C4-2B (cell line): ENCODE measurements at regions not wholly inside any gene's neighbourhood (a gene's known extent, or its start where the extent isn't known, plus 50 kb on each side); places are given as distances from the start of the nearest gene placed in this dataset.
"Not testable (repeated sequence)": the region's sequence is repeated elsewhere in the genome, so short reads cannot be mapped to it uniquely, and the experiment has no call there.

Source experiments
- H3K27ac ChIP-seq: fragments of 450-650 bp; 2 replicates; pipeline ENCODE4 v1.5.1; 2017
- ZFX ChIP-seq: fragments of 450-650 bp; IDR thresholded peaks from 2 replicates; pipeline ENCODE4 v1.6.1; 2017
- TF ChIP-seq, protein P1 (sequence below): fragments of 450-650 bp; conservative IDR thresholded peaks from 2 replicates; pipeline ENCODE4 v1.5.1; 2017; ENCODE audit warnings: mild to moderate bottlenecking

DNA sequence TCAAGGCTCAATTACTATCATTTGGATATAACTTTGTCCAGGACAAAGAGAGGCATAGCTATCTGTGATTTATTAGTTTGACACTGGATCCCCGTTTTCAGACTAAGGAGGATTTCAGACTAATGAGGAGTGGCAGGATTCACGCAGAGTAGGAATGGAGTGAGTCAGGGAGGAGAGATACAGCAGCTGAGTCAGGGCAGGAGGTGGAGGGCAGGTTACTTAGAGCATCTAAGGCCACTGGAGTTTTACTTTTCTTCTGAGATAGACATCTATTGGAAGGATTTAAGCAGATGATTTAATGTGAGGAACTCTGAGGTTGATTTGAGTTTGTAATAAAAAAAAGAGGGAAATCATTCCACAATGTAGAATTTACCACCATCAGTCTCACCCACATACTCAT is 110.6 kb downstream of the RPIA start:
- not testable (repeated sequence) for H3K27ac ChIP-seq

GRCh38 chr2:88807237-88807962 is 115.9 kb downstream of the RPIA start:
- H3K27ac ChIP-seq = no peak overlapping the region
- TF ChIP-seq ZFX = no peak
- TF ChIP-seq, protein P1, sequence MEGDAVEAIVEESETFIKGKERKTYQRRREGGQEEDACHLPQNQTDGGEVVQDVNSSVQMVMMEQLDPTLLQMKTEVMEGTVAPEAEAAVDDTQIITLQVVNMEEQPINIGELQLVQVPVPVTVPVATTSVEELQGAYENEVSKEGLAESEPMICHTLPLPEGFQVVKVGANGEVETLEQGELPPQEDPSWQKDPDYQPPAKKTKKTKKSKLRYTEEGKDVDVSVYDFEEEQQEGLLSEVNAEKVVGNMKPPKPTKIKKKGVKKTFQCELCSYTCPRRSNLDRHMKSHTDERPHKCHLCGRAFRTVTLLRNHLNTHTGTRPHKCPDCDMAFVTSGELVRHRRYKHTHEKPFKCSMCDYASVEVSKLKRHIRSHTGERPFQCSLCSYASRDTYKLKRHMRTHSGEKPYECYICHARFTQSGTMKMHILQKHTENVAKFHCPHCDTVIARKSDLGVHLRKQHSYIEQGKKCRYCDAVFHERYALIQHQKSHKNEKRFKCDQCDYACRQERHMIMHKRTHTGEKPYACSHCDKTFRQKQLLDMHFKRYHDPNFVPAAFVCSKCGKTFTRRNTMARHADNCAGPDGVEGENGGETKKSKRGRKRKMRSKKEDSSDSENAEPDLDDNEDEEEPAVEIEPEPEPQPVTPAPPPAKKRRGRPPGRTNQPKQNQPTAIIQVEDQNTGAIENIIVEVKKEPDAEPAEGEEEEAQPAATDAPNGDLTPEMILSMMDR = no peak

- H3K27ac ChIP-seq = no peak overlapping the region
- no peak for TF ChIP-seq ZFX
- TF ChIP-seq, protein P1 = no peak
Measured at GRCh38 chr2:88808083-88808482, 116.6 kb downstream of the RPIA start.

DNA sequence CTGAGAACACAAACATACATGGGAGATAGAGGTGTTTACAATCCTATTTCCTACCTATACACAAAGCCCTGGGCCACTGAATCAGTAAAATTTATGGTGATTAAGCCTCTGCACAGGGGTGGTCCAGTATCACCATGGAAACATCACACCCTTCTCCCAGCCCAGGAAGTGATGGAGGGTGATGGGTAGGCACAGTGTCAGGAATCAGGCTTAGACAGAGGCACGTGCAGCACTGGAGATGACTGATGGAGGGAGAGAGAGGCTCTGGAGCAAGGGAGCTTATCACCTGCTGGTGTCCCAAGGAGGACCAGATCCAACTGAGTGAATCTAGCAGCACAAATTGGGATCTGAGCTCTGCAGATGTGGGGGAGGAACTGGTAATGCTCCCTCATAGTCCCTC is 117.2 kb downstream of the RPIA start:
- H3K27ac ChIP-seq = no peak overlapping the region
- TF ChIP-seq, protein P1 = no peak
- no peak for TF ChIP-seq ZFX

GRCh38 chr2:88809216-88809615 is 117.7 kb downstream of the RPIA start:
- no peak overlapping the region for H3K27ac ChIP-seq
- TF ChIP-seq ZFX = no peak
- TF ChIP-seq, protein P1 = no peak

- no peak for TF ChIP-seq ZFX
- TF ChIP-seq, protein P1 = no peak
- no peak overlapping the region for H3K27ac ChIP-seq
Measured at GRCh38 chr2:88810017-88810416, 118.5 kb downstream of the RPIA start.

DNA sequence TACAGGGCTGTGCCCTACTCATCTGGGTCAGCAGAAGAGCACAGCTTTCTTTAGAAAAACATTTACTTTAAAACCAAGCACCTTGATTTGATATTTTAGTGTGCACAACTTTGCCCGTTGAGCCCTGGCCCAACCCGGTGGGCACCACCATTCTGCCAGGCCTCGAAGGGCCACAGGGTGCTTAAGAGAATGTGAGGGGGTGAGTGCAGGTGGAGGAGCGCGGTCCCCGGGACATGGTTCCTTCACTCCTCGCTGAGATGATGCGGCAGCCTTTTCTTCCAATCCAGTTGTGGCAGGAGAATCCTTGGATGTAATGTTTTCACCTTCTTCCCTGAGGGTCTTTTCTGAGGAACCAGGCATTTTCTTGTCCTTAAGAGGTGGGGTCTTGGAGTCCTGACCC is 119.0 kb downstream of the RPIA start:
- no peak for TF ChIP-seq ZFX
- TF ChIP-seq, protein P1 = no peak
- no peak overlapping the region for H3K27ac ChIP-seq

GRCh38 chr2:88811233-88811632 is 119.8 kb downstream of the RPIA start:
- no peak for TF ChIP-seq ZFX
- TF ChIP-seq, protein P1 = no peak
- H3K27ac ChIP-seq = no peak overlapping the region
